B cell (primary cell): ENCODE measurements at regions not wholly inside any gene's neighbourhood (a gene's known extent, or its start where the extent isn't known, plus 50 kb on each side); places are given as distances from the start of the nearest gene placed in this dataset.

Source experiments
- ATAC-seq: fragments of 200-7000 bp; cut with Tn5 transposase; one replicate; pipeline ENCODE4 v1.10.0; 2021; ENCODE audit warnings: low read depth, mild to moderate bottlenecking, moderate number of reproducible peaks, moderate library complexity
- CTCF ChIA-PET: fragments of 350-600 bp; sonication (Branson Sonifier 250); formaldehyde crosslinking; loops from one replicate; lab custom pipeline; 2021; ENCODE audit warnings: antibody characterized with exemption, inconsistent platforms; lab: Charles Lee
- POLR2A ChIA-PET: fragments of 350-600 bp; sonication (Branson Sonifier 250); formaldehyde crosslinking; loops from one replicate; lab custom pipeline; 2021; ENCODE audit warnings: antibody characterized with exemption; lab: Charles Lee
- DNase-seq: peaks from one replicate; pipeline ENCODE4 v3.0.0; 2013
- H2AFZ ChIP-seq: 2 replicates; pipeline ENCODE4 v1.6.1; 2012; ENCODE audit warnings: mild to moderate bottlenecking, low read depth, low read length; ENCODE audit not compliant: insufficient read depth, poor library complexity, severe bottlenecking
- H3K27ac ChIP-seq, 2 donors: 1 replicate in 1 of 2; 2 replicates in 1 of 2; pipeline ENCODE4 v1.5.1; 2012 to 2013; ENCODE audit warnings: low read length in 2 of 2, mild to moderate bottlenecking in 2 of 2, moderate library complexity in 1 of 2
- H3K27me3 ChIP-seq, 4 experiments: fragments of 200-600 bp in 1 of 4; sonication (generic) in 1 of 4; replicated peaks in 1 of 4; 1 replicate in 2 of 4; 2 replicates in 2 of 4; pipeline versions ENCODE4 v1.6.1 to v1.7.0; 2013 to 2016; ENCODE audit warnings: low read length in 3 of 4, mild to moderate bottlenecking in 2 of 4, mixed read lengths in 1 of 4, moderate library complexity in 1 of 4; ENCODE audit not compliant: insufficient read depth in 4 of 4, control insufficient read depth in 3 of 4; ENCODE audit errors: control extremely low read depth in 1 of 4
- H3K36me3 ChIP-seq, 2 experiments: replicated peaks in 1 of 2; 1 replicate in 1 of 2; 2 replicates in 1 of 2; pipeline versions ENCODE4 v1.6.1 to v1.7.1; 2013; ENCODE audit warnings: low read length in 1 of 2; ENCODE audit not compliant: insufficient read depth in 2 of 2, control insufficient read depth in 1 of 2; ENCODE audit errors: control extremely low read depth in 1 of 2, extremely low read depth in 1 of 2
- H3K4me1 ChIP-seq, 2 donors: fragments of 200-600 bp in 1 of 2; sonication (generic) in 1 of 2; 1 replicate in 1 of 2; 2 replicates in 1 of 2; pipeline versions ENCODE4 v1.5.1 to v1.6.1; 2013 to 2017; ENCODE audit warnings: low read length in 2 of 2; ENCODE audit not compliant: control insufficient read depth in 2 of 2, insufficient read depth in 2 of 2
- H3K4me2 ChIP-seq: replicated peaks from 2 replicates; pipeline ENCODE3; 2012; ENCODE audit warnings: mild to moderate bottlenecking, low read depth, low read length; ENCODE audit not compliant: poor library complexity, severe bottlenecking
- H3K4me3 ChIP-seq, 5 experiments: fragments of 200-600 bp in 1 of 5; sonication (generic) in 1 of 5; 1 replicate in 3 of 5; 2 replicates in 2 of 5; pipeline versions ENCODE4 v1.5.1 to v1.7.0; 2011 to 2016; ENCODE audit warnings: low read length in 4 of 5, mild to moderate bottlenecking in 4 of 5, low read depth in 2 of 5, control low read depth in 1 of 5, moderate library complexity in 1 of 5; ENCODE audit not compliant: insufficient read depth in 1 of 5; ENCODE audit errors: control extremely low read depth in 1 of 5, extremely low read depth in 1 of 5
- H3K79me2 ChIP-seq: fragments of 200-600 bp; sonication (generic); one replicate; pipeline ENCODE4 v1.6.0; 2016; ENCODE audit warnings: low read length; ENCODE audit not compliant: control insufficient read depth, insufficient read depth
- H3K9ac ChIP-seq: fragments of 200-600 bp; sonication (generic); 2 replicates; pipeline ENCODE4 v1.6.1; 2017; ENCODE audit warnings: mild to moderate bottlenecking, low read length, moderate library complexity
- H3K9me3 ChIP-seq, 3 donors: one replicate each; pipeline versions ENCODE4 v1.6.1 to v1.7.1; 2013; ENCODE audit warnings: low read length in 2 of 3; ENCODE audit not compliant: control insufficient read depth in 2 of 3, insufficient read depth in 1 of 3; ENCODE audit errors: control extremely low read depth in 1 of 3
- H4K20me1 ChIP-seq: 2 replicates; pipeline ENCODE4 v1.6.0; 2012; ENCODE audit warnings: mild to moderate bottlenecking, low read length; ENCODE audit not compliant: insufficient read depth, control insufficient read depth, poor library complexity, severe bottlenecking
- H3K27ac Mint-ChIP-seq: one replicate; pipeline ENCODE4 v1.8.0; 2021; ENCODE audit warnings: mixed read lengths
- H3K27me3 Mint-ChIP-seq: one replicate; pipeline ENCODE4 v1.8.0; 2021; ENCODE audit warnings: mixed read lengths
- H3K4me1 Mint-ChIP-seq: one replicate; pipeline ENCODE4 v1.8.0; 2021; ENCODE audit warnings: mixed read lengths
- H3K4me3 Mint-ChIP-seq: one replicate; pipeline ENCODE4 v1.8.0; 2021; ENCODE audit warnings: mixed read lengths
- H3K9me3 Mint-ChIP-seq: one replicate; pipeline ENCODE4 v1.8.0; 2022; ENCODE audit warnings: mixed read lengths; ENCODE audit not compliant: insufficient read depth
- EZH2 ChIP-seq: IDR thresholded peaks from 2 replicates; pipeline ENCODE4 v1.6.1; 2012; ENCODE audit warnings: borderline replicate concordance, low read depth, mild to moderate bottlenecking, moderate library complexity, low read length; ENCODE audit not compliant: insufficient read depth, poor library complexity, severe bottlenecking
- WGBS: methylation state at CpG from one replicate; pipeline ENCODE4 v1.1.5; 2013; ENCODE audit warnings: missing lambda C conversion rate; ENCODE audit not compliant: insufficient coverage; 5-methylcytosine and 5-hydroxymethylcytosine counted together
- intact Hi-C: fragments of 100-400 bp; cut with micrococcal nuclease; formaldehyde crosslinking; loops from one replicate; pipeline ENCODE4 v1.10.0; 2022
- TF ChIP-seq, protein P1 (sequence below): fragments of 200-600 bp; IDR thresholded peaks from one replicate; pipeline ENCODE4 v1.8.0; 2022; ENCODE audit warnings: antibody characterized with exemption, mild to moderate bottlenecking

DNA sequence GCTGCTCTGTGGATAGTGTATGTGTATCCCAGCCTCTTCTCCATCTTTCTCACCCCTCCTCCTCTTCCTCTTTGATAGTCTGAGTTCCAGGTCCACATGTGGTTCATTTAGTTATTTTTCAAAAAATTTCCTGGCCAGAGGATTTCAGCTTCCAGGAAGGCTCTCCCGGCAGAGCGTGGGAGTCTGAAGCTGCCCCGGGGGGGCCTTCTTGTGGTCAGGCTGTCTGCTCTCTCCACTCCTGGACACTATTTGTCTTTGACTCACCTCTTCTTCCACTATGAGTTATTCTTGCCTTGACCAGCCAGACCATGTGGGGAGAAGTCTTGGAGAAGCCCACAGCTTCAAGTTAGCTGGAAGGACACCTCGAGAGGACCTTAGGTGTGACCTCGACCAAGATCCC is 258.8 kb downstream of the CDC5L start:
- no peak for ATAC-seq
- DNase-seq, result no peak
- Histone ChIP-seq H2AFZ (no peak overlapping the region), H3K9me3 (no peaks in the 10 kb centered on the region), H3K4me2 (no peak overlapping the region), H3K79me2 (no peaks in the 10 kb centered on the region), H3K9ac (no peak overlapping the region), H3K4me1 (no peaks in the 10 kb centered on the region), H3K4me3 (no peak overlapping the region), H4K20me1 (no peaks in the 10 kb centered on the region), H3K36me3 (no peaks in the 10 kb centered on the region), H3K27ac (no peak overlapping the region), H3K27me3 (no peaks in the 10 kb centered on the region)
- Mint-ChIP-seq H3K27me3 (peaks cover 14% of the 10 kb centered on the region), H3K9me3 (no peaks in the 10 kb centered on the region), H3K4me3 (no peak overlapping the region), H3K4me1 (no peaks in the 10 kb centered on the region), H3K27ac (no peak overlapping the region)
- ChIA-PET POLR2A (no interaction called here), CTCF (no interaction called here)
- intact Hi-C loops, result no loop called here
- TF ChIP-seq, protein P1, sequence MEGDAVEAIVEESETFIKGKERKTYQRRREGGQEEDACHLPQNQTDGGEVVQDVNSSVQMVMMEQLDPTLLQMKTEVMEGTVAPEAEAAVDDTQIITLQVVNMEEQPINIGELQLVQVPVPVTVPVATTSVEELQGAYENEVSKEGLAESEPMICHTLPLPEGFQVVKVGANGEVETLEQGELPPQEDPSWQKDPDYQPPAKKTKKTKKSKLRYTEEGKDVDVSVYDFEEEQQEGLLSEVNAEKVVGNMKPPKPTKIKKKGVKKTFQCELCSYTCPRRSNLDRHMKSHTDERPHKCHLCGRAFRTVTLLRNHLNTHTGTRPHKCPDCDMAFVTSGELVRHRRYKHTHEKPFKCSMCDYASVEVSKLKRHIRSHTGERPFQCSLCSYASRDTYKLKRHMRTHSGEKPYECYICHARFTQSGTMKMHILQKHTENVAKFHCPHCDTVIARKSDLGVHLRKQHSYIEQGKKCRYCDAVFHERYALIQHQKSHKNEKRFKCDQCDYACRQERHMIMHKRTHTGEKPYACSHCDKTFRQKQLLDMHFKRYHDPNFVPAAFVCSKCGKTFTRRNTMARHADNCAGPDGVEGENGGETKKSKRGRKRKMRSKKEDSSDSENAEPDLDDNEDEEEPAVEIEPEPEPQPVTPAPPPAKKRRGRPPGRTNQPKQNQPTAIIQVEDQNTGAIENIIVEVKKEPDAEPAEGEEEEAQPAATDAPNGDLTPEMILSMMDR, result no peak
- TF ChIP-seq EZH2, result no peak
- 93% methylated on average over 2 of the region's 5 CpGs for WGBS

DNA sequence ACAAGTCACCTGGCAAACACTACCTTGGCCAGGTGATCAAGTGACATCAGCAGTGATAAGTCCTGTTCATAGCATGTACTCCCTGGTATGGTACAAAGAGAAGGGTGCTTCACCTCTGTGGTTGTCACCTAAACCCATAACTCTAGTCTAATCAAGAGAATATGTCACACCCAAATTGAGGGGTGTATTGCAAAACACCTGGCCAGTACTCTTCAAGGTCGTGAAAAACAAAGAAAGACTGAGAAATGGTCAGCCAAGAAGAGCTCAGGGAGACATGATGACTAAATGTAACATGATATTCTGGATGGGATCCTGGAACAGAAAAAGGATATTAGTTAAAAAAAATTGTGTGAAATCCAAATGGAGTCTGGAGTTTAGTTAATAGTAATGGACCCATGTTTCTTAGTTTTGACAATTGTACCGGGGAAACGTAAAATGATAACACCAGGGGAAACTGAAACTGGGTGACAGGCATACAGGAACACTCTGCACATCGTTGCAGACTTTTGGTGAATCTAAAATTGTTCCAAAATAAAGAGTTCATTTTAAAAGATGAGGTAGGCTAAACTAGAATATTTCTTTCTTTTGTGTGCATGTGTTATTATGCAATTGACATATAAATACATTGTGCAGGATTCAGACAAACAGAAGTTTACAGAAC is 262.0 kb downstream of the CDC5L start:
- intact Hi-C loops, result no loop called here
- CTCF ChIA-PET, result no interaction called here
- DNase-seq, result no peak

More for the DNA sequence above, 262.0 kb downstream of the CDC5L start:
- Mint-ChIP-seq H3K9me3 (no peaks in the 10 kb centered on the region), H3K4me1 (no peaks in the 10 kb centered on the region), H3K27me3 (peaks cover 34% of the 10 kb centered on the region), H3K27ac (no peak overlapping the region), H3K4me3 (no peak overlapping the region)
- Histone ChIP-seq H3K9ac (no peak overlapping the region), H2AFZ (no peak overlapping the region), H3K27ac (no peak overlapping the region), H3K4me1 (no peaks in the 10 kb centered on the region), H3K9me3 (no peaks in the 10 kb centered on the region), H4K20me1 (no peaks in the 10 kb centered on the region), H3K79me2 (no peaks in the 10 kb centered on the region), H3K27me3 (peaks cover 0 to 6% (median 4%) of the 10 kb centered on the region in 4 experiments), H3K4me2 (no peak overlapping the region), H3K36me3 (no peaks in the 10 kb centered on the region), H3K4me3 (no peak overlapping the region)
- 38% methylated on average over 1 of the region's 4 CpGs for WGBS
- TF ChIP-seq EZH2, result no peak
- TF ChIP-seq, protein P1, result no peak
- ATAC-seq, result no peak
- POLR2A ChIA-PET, result no interaction called here
